RWPE1 (cell line): ENCODE measurements at regions not wholly inside any gene's neighbourhood (a gene's known extent, or its start where the extent isn't known, plus 50 kb on each side); places are given as distances from the start of the nearest gene placed in this dataset.

Source experiments
- CTCF ChIA-PET: fragments of 350-600 bp; sonication (Branson Sonifier 250); formaldehyde crosslinking; extraction: SDS; loops from one replicate; lab custom pipeline; 2021; lab: Yijun Ruan, JAX
- POLR2A ChIA-PET: fragments of 400-600 bp; formaldehyde crosslinking; extraction: SDS; loops from one replicate; lab custom pipeline; 2020; ENCODE audit warnings: antibody characterized with exemption; ENCODE audit not compliant: low non-redundant PET; lab: Yijun Ruan, JAX
- DNase-seq: peaks from one replicate; pipeline ENCODE4 v3.0.0; 2012; ENCODE audit warnings: low spot score
- H3K27ac ChIP-seq: fragments of 450-650 bp; 2 replicates; pipeline ENCODE4 v1.5.1; 2017
- CTCF ChIP-seq: fragments of 450-650 bp; conservative IDR thresholded peaks from 2 replicates; pipeline ENCODE4 v1.5.1; 2017; ENCODE audit warnings: low read depth, mild to moderate bottlenecking

GRCh38 chr14:29274890-29275596, 508.5 kb downstream of the FOXG1 start:
- no peak overlapping the region for H3K27ac ChIP-seq
- POLR2A ChIA-PET: no interaction called here
- CTCF ChIA-PET: no interaction called here
- no peak for DNase-seq
- no peak for TF ChIP-seq CTCF

- DNase-seq: no peak
- no peak overlapping the region for H3K27ac ChIP-seq
- POLR2A ChIA-PET: no interaction called here
- CTCF ChIA-PET: no interaction called here
- no peak for TF ChIP-seq CTCF
These were observed 512.0 kb downstream of the FOXG1 start for GRCh38 chr14:29278301-29279263.

- TF ChIP-seq CTCF: no peak
- no peak for DNase-seq
- H3K27ac ChIP-seq: no peak overlapping the region
- CTCF ChIA-PET: no interaction called here
- POLR2A ChIA-PET: no interaction called here
These were observed 515.6 kb downstream of the FOXG1 start for GRCh38 chr14:29282169-29282568.

- ChIA-PET POLR2A (no interaction called here), CTCF (no interaction called here)
- H3K27ac ChIP-seq: no peak overlapping the region
- DNase-seq: no peak
- no peak for TF ChIP-seq CTCF
These were observed 523.9 kb downstream of the FOXG1 start for GRCh38 chr14:29290441-29290840.

- POLR2A ChIA-PET: no interaction called here
- no peak overlapping the region for H3K27ac ChIP-seq
- no peak for TF ChIP-seq CTCF
- DNase-seq: no peak
- CTCF ChIA-PET: interaction anchor here (0.6 kb wide), 1 partner anchor 649 kb away, joined by 3 read pairs; no protein-coding TSS in a partner anchor
These were observed 532.8 kb downstream of the FOXG1 start for GRCh38 chr14:29299372-29299771.

GRCh38 chr14:29301571-29301970, 535.0 kb downstream of the FOXG1 start:
- no peak overlapping the region for H3K27ac ChIP-seq
- ChIA-PET POLR2A (no interaction called here), CTCF (interaction anchor here (0.6 kb wide), 1 partner anchor 1306 kb away, joined by 5 read pairs; no protein-coding TSS in a partner anchor)
- no peak for DNase-seq
- no peak for TF ChIP-seq CTCF
